ENCODE measurements at regions not wholly inside any gene's neighbourhood (a gene's known extent, or its start where the extent isn't known, plus 50 kb on each side); places are given as distances from the start of the nearest gene placed in this dataset.
"Not testable (repeated sequence)": the region's sequence is repeated elsewhere in the genome, so short reads cannot be mapped to it uniquely, and the experiment has no call there.

GRCh38 chr2:111532682-111533556 is 351.1 kb downstream of the ANAPC1 start:
- DNase-seq (ENCODE audit: low spot score): peak; percentile 66

GRCh38 chr2:111533557-111534247 is 350.3 kb downstream of the ANAPC1 start:
- DNase-seq (ENCODE audit: low spot score): peak; percentile 37

- no peak for DNase-seq (ENCODE audit: low spot score)
Measured at GRCh38 chr2:111534910-111535352, 349.1 kb downstream of the ANAPC1 start.

GRCh38 chr2:111535404-111535803 is 348.6 kb downstream of the ANAPC1 start:
- no peak for DNase-seq (ENCODE audit: low spot score)

GRCh38 chr2:111537078-111537655 is 346.8 kb downstream of the ANAPC1 start:
- no peak for DNase-seq (ENCODE audit: low spot score)

GRCh38 chr2:111539991-111540390 is 344.0 kb downstream of the ANAPC1 start:
- not testable (repeated sequence) for DNase-seq (ENCODE audit: low spot score)

GRCh38 chr2:111542120-111542774 is 341.7 kb downstream of the ANAPC1 start:
- DNase-seq (ENCODE audit: low spot score): not testable (repeated sequence)

GRCh38 chr2:111544006-111544405 is 340.0 kb downstream of the ANAPC1 start:
- DNase-seq (ENCODE audit: low spot score): not testable (repeated sequence)

GRCh38 chr2:111545723-111546431 is 338.1 kb downstream of the ANAPC1 start:
- DNase-seq (ENCODE audit: low spot score): not testable (repeated sequence)

GRCh38 chr2:111546578-111546977 is 337.4 kb downstream of the ANAPC1 start:
- DNase-seq (ENCODE audit: low spot score): not testable (repeated sequence)

- DNase-seq (ENCODE audit: low spot score): not testable (repeated sequence)
Measured at GRCh38 chr2:111549174-111549573, 334.8 kb downstream of the ANAPC1 start.

GRCh38 chr2:111551428-111551827 is 332.6 kb downstream of the ANAPC1 start:
- DNase-seq (ENCODE audit: low spot score): not testable (repeated sequence)

GRCh38 chr2:111552625-111553024 is 331.4 kb downstream of the ANAPC1 start:
- DNase-seq (ENCODE audit: low spot score): not testable (repeated sequence)

- DNase-seq (ENCODE audit: low spot score): not testable (repeated sequence)
Measured at GRCh38 chr2:111559301-111559700, 324.7 kb downstream of the ANAPC1 start.

GRCh38 chr2:111559814-111560213 is 324.2 kb downstream of the ANAPC1 start:
- DNase-seq (ENCODE audit: low spot score): not testable (repeated sequence)

GRCh38 chr2:111566068-111566467 is 317.9 kb downstream of the ANAPC1 start:
- not testable (repeated sequence) for DNase-seq (ENCODE audit: low spot score)

GRCh38 chr2:111567233-111567632 is 316.8 kb downstream of the ANAPC1 start:
- not testable (repeated sequence) for DNase-seq (ENCODE audit: low spot score)

- not testable (repeated sequence) for DNase-seq (ENCODE audit: low spot score)
Measured at GRCh38 chr2:111569356-111570199, 314.4 kb downstream of the ANAPC1 start.

GRCh38 chr2:111570300-111571114 is 313.5 kb downstream of the ANAPC1 start:
- DNase-seq (ENCODE audit: low spot score): peak; percentile 11

Data from activated CD4-positive, alpha-beta T cell treated with anti-CD3 and anti-CD28 coated beads, Interleukin-2, Interleukin-4, amounts not matched to agents 100 ng/mL and 50 ng/mL, durations not matched to agents 16 hours and 8 hours (primary cell).